ENCODE measurements at regions not wholly inside any gene's neighbourhood (a gene's known extent, or its start where the extent isn't known, plus 50 kb on each side); places are given as distances from the start of the nearest gene placed in this dataset.
"Not testable (repeated sequence)": the region's sequence is repeated elsewhere in the genome, so short reads cannot be mapped to it uniquely, and the experiment has no call there.

- DNase-seq (ENCODE audit: low read depth) = no peak
These were observed 75.5 kb upstream of the CLDN5 start for GRCh38 chr22:19599626-19600243.

DNA sequence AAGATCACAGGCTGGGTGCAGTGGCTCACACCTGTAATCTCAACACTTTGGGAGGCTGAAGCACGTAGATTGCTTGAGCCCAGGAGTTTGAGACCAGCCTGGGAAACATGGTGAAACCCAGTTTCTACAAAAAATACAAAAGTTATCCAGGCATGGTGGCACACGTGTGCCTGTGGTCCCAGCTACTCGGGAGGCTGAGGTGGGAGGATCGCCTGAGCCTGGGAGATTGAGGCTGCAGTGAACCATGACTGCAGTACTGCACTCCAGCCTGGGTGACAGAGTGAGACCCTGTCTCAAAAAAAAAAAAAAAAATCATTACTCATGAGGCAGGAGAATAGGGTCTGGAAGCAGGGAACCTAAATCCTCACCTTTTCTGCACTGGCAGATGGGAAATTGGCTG, 79.1 kb upstream of the CLDN5 start:
- not testable (repeated sequence) for DNase-seq (ENCODE audit: low read depth)

GRCh38 chr22:19603767-19604166, 79.6 kb upstream of the CLDN5 start:
- DNase-seq (ENCODE audit: low read depth) = no peak

- DNase-seq (ENCODE audit: low read depth) = no peak
These were observed 80.6 kb upstream of the CLDN5 start for GRCh38 chr22:19604711-19605268.

GRCh38 chr22:19605508-19606331, 81.5 kb upstream of the CLDN5 start:
- no peak for DNase-seq (ENCODE audit: low read depth)

- no peak for DNase-seq (ENCODE audit: low read depth)
These were observed 82.4 kb upstream of the CLDN5 start for GRCh38 chr22:19606332-19607191.

DNA sequence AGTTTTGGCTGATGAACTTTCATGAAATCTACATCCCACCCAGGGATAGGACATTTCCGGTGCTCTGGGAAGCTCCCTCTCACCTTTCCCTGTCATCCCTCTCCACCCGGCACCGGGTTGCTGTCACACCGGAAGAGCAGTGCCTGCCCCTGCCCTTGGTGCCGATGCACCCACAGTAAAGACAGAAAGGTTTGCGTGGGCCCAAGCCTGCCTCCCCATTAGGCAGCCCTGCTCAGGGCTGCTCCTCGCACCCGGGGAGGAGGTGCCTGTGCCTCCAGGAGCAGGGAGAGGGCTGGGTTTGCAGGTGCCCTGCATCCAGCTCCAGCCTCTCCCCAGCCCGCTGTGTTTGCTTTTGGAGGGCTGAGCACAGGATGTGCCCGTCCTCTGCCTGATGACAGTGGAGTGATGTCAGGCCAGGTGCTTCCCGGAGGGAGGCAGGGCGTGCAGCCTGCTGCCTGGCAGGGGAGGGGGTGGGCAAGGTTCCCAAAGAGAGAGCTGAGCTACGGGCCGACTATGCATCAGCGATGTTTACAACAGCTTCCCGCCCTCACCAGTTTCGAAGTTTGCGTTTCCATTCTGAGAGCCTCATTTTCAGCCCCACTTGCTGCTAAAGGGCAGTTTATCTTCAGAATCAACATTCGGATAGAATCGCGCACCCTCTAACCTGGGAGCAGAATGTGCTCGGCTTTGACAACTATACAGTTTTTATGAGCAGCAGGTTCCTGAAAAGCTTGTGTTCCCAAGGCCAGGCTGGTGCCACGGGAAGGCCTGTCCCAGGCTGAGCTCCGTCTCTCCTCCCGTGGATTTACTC, 83.2 kb upstream of the CLDN5 start:
- no peak for DNase-seq (ENCODE audit: low read depth)

DNA sequence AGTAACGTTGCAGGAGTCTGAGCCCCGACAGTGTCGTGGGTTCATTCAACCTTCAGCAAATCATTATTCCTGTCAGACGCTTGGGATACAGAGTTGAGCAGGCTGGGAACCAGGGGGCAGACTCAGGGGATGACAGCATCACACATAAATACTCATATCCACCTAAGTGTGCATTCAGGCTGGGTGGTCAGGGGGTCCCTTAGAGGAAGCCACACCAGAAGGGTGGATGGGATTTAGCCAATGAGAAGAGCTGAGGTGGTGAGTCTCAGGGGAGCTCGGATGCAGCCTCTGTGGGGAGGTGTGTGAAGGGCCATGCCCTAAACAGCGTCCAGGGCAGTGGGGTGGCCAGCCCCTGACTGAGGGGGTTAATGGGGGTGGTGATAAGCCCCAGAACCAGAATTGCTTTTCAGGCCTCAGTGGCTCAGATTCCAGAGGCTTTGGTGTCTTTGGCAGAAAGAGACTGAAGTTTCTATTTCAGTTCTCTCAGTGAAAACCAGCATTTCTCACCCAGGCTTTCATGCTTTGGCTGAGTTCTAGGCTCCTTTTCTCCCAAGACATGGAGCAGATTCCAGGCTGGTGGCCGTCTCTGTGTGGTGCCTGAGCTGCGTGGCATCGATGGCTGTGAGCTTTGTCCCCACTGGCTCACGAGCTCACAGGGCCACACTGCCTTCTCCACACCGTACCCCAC, 83.9 kb upstream of the CLDN5 start:
- no peak for DNase-seq (ENCODE audit: low read depth)

DNA sequence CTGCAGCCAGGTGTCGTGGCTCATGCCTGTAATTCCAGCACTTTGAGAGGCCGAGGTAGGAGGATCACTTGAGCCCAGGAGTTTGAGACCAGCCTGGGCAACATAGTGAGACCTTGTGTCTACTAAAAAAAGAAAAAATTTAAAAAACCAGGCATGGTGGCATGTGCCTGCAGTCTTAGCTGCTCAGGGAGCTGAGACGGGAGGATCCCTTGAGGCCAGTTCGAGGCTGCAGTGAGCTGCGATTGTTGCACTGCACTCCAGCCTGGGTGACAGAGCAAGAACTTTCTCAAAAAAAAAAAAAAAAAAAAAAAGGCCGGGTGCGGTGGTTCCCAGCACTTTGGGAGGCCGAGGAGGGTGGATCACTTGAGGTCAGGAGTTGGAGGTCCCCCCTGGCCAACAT, 85.5 kb upstream of the CLDN5 start:
- DNase-seq (ENCODE audit: low read depth) = not testable (repeated sequence)

- no peak for DNase-seq (ENCODE audit: low read depth)
These were observed 86.5 kb upstream of the CLDN5 start for GRCh38 chr22:19610518-19611253.

- no peak for DNase-seq (ENCODE audit: low read depth)
These were observed 87.4 kb upstream of the CLDN5 start for GRCh38 chr22:19611590-19611989.

GRCh38 chr22:19612866-19613572, 88.8 kb upstream of the CLDN5 start:
- DNase-seq (ENCODE audit: low read depth) = no peak

DNA sequence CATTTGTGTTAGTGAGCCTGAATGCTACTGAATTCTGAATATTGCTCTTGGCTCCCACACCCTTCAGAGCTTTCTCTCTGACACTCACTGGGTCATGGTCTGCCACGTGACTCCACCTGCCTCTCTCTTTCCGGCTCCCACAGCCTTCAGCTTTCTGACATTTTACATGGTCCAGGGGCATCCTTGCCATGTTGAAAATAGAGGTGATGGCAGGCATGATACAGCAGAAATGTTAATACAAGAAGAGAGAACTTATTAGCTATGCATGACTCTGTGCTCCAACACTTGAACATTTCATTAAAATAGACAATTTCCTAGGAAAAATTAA, 90.3 kb upstream of the CLDN5 start:
- no peak for DNase-seq (ENCODE audit: low read depth)

- no peak for DNase-seq (ENCODE audit: low read depth)
These were observed 90.8 kb upstream of the CLDN5 start for GRCh38 chr22:19615001-19615461.

DNA sequence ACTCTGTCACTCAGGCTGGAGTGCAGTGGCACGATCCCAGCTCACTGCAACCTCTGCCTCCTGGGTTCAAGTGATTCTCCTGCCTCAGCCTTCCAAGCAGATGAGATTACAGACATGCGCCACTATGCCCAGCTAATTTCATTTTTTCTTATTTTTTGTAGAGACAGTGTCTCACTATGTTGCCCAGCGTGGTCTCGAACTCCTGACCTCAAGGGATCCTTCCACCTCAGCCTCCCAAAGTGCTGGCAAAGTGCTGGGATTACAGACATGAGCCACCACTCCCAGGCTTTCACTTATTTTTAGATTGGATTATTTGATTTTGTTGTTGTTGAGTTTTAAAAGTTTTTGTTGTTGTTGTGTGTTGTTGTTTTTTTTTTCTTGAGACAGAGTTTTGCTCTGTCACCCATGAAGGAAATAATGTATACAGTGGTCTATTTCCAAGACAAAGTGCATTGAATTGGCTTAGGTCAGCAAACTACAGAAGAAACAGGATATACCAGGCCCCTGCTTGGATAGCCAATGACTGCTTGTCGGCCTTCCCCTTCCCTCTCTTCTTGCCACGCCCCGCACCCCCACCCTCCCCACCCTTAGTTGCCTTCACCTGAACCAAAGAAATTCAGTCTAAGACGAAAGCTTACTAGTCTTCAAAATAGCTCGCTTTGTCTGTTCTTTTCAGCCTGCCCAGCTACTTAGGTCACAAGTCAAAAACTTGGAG, 91.8 kb upstream of the CLDN5 start:
- DNase-seq (ENCODE audit: low read depth) = no peak

- DNase-seq (ENCODE audit: low read depth) = no peak
These were observed 94.9 kb upstream of the SEPTIN5 start for GRCh38 chr22:19619144-19620009.

GRCh38 chr22:19620742-19621371, 93.4 kb upstream of the SEPTIN5 start:
- DNase-seq (ENCODE audit: low read depth) = no peak
